Endothelial cell of umbilical vein (primary cell): ENCODE measurements at regions not wholly inside any gene's neighbourhood (a gene's known extent, or its start where the extent isn't known, plus 50 kb on each side); places are given as distances from the start of the nearest gene placed in this dataset.

Source experiments
- EZH2 ChIP-seq: IDR thresholded peaks from 2 replicates; pipeline ENCODE4 v1.6.1; 2012; ENCODE audit warnings: borderline replicate concordance, low read depth, mild to moderate bottlenecking, moderate library complexity, low read length, inconsistent platforms; ENCODE audit not compliant: severe bottlenecking
- POLR2A ChIP-seq: IDR thresholded peaks from 2 replicates; pipeline ENCODE4 v1.6.1; 2012; ENCODE audit warnings: low read depth, mild to moderate bottlenecking, control low read depth, low read length
- POLR2AphosphoS5 ChIP-seq: IDR thresholded peaks from 2 replicates; pipeline ENCODE4 v1.6.1; 2012; ENCODE audit warnings: low read depth, mild to moderate bottlenecking, control low read depth, low read length, moderate library complexity; ENCODE audit not compliant: insufficient read depth
- TF ChIP-seq, protein P1 (sequence below), 2 donors: IDR thresholded peaks; 1 replicate in 1 of 2; 2 replicates in 1 of 2; pipeline ENCODE4 v1.5.1; 2011; ENCODE audit warnings: low read length in 2 of 2, mild to moderate bottlenecking in 2 of 2, moderate library complexity in 2 of 2, control low read depth in 1 of 2, inconsistent platforms in 1 of 2, low read depth in 1 of 2; ENCODE audit not compliant: insufficient read depth in 1 of 2; ENCODE audit errors: extremely low read depth in 1 of 2
- TF ChIP-seq, protein P2 (sequence below): IDR thresholded peaks from 2 replicates; pipeline ENCODE4 v1.6.1; 2011; ENCODE audit not compliant: insufficient read depth, insufficient read length

DNA sequence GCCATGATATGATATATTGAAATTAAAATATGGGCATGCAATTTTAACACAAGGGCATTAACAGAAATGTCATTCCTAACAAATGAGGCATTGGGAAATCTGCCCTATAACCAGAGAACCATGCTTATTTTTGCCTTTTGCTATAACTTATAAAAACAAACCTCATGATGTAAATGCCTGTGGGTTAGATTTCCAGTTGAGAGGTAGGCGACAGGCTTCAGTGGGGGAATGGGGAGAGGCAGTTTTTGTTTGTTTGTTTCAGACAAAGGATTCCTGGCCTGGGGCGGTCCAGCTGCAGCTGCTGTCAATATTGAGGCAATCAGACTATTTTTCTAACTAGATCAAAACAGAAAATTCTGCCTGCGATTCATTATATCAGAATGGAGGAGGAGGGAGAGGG, 490.4 kb upstream of the CFAP20DC start:
- no peak for TF ChIP-seq POLR2A
- TF ChIP-seq, protein P1, sequence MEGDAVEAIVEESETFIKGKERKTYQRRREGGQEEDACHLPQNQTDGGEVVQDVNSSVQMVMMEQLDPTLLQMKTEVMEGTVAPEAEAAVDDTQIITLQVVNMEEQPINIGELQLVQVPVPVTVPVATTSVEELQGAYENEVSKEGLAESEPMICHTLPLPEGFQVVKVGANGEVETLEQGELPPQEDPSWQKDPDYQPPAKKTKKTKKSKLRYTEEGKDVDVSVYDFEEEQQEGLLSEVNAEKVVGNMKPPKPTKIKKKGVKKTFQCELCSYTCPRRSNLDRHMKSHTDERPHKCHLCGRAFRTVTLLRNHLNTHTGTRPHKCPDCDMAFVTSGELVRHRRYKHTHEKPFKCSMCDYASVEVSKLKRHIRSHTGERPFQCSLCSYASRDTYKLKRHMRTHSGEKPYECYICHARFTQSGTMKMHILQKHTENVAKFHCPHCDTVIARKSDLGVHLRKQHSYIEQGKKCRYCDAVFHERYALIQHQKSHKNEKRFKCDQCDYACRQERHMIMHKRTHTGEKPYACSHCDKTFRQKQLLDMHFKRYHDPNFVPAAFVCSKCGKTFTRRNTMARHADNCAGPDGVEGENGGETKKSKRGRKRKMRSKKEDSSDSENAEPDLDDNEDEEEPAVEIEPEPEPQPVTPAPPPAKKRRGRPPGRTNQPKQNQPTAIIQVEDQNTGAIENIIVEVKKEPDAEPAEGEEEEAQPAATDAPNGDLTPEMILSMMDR (IDR thresholded peaks at IDR 0.05; ENCODE audit: extremely low read depth in 1 of 2, insufficient read depth in 1 of 2, low read depth in 1 of 2, low read length in 2 of 2) = no peak
- no peak for TF ChIP-seq POLR2AphosphoS5
- TF ChIP-seq, protein P2, sequence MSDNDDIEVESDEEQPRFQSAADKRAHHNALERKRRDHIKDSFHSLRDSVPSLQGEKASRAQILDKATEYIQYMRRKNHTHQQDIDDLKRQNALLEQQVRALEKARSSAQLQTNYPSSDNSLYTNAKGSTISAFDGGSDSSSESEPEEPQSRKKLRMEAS = no peak
- no peak for TF ChIP-seq EZH2
